Activated CD4-positive, alpha-beta T cell treated with anti-CD3 and anti-CD28 coated beads for 4 hours (primary cell): ENCODE measurements at regions not wholly inside any gene's neighbourhood (a gene's known extent, or its start where the extent isn't known, plus 50 kb on each side); places are given as distances from the start of the nearest gene placed in this dataset.
"Not testable (repeated sequence)": the region's sequence is repeated elsewhere in the genome, so short reads cannot be mapped to it uniquely, and the experiment has no call there.

Experiments
- DNase-seq, 2 donors: peaks; one replicate each; pipeline ENCODE4 v3.0.0-alpha.2; 2020

DNA sequence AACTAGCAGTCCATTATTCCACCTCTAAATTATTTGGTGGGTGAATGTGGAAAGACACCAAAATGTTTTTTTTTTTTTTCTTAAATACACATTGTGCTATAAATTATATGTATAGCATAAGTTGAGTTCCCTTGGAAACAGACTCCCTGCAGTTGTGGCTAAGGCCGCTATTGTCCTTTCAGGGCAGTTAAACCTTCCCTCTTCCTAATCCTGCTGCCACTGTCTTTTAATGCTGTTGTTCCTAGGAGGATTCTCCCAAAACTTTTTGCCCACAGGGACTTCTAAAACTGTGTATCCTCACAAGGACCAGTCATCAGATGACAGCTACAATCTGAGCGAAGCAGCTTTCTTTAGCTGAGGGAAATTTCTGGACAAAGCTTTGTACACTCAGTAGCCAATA is 478.9 kb upstream of the CHORDC1 start:
- no peak for DNase-seq

DNA sequence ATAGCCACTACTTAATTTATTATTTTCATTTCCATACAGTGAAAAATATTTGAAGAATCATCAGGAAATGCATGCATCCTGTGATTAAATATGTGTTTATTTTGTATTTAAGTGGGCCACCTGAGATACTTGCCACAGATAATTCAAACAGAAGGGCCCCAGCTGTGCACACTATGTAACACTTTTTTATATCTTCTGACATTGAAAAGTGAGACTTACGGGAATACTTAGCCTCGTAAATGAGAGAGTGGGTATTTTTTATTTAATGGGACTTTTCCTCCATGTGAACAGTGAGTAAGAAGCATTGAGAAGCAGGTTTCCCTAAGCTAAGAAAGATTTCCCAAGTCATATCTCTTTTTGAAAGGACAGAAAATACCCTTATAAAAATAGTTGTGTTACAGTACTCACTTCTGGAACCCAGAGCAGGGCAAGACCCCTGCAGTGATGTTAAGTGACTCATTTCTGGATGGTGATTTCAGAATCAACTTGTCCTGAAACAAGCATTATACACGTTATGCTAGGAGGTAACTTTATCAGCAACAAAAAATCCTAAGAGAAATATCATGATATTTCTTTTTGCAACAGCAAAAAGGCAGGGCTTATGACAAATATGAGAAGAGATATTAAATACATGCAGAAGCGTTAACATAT is 478.1 kb upstream of the CHORDC1 start:
- no peak for DNase-seq

DNA sequence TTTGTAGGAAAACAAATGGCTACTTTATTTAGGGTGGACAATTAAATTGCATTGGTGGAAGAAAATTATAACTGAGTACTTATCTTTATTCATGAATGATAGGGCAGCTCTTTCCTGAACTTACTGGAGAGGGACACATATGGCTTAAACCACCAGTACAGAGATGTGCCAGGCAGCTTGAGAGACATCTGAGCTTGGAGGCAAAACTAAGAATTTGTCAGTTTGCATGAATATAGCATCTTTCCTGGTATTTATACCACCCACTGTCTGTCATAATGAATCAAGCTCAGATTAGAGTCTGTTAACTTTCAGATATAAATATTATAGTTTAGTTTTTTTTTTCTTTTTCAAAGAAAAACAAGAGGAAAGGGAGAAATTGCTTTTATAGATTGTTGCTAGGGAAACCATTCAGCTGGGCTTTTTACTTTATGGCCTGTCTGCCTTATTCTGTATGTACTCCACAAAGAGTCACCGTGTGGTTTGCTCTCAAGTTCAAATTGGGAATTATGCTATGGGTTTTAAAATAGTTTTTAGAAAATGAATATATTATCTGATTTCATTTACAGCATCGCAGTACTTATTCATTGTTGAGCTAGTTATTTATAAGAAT is 477.0 kb upstream of the CHORDC1 start:
- DNase-seq, result no peak

DNA sequence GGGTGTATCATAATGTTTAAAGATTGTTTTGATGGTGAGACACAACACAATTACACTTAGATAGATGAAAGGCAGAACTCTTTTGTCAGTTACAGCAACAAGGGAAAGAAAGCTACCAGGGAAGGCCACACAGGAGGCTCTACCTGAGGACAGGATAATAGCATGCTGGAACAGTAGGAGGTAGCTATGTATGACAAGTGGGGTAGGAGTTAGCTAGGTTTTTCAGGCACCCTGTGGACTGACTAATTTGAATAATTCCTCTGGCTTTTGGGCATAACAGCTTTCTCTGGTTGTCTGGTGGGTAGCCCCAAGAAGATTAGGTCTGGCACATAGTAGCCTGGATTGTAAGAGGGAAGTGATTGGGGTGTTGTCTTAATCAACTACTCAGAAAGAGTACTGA is 475.4 kb upstream of the CHORDC1 start:
- no peak for DNase-seq

DNA sequence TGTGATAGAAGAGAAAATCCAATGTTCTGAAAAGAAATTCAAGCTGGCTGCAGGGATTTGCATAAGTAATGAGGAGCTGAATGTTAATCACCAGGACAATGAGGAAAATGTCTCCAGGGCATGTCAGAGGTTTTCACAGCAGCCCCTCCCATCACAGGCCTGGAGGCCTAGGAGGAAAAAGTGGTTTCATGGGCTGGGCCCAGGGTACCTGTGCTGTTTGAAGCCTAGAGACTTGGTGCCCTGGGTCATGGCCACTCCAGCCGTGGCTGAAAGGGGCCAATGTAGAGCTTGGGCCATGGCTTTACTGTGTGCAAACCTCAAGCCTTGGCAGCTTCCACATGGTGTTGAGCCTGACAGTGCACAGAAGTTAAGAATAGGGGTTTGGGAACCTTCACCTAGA is 452.6 kb upstream of the CHORDC1 start:
- not testable (repeated sequence) for DNase-seq

DNA sequence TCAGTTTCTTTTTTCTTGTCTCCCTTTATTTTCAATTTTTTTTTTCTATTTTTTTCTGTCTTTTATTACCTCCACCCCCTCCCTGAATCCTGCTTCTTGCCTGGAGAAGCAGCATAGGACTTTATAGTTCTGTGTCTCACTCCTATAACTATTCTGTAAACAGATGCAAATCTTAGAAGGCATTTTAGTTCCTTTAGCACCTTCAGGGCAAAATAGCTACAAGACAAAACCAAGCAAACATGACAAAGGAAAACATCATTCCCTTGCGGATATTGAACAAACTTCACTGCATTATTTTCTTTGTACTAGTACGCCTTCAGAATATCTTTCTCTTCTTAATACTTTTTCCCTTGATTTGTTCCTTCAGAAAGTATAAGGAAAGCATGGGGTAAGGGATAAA is 446.2 kb upstream of the CHORDC1 start:
- no peak for DNase-seq

DNA sequence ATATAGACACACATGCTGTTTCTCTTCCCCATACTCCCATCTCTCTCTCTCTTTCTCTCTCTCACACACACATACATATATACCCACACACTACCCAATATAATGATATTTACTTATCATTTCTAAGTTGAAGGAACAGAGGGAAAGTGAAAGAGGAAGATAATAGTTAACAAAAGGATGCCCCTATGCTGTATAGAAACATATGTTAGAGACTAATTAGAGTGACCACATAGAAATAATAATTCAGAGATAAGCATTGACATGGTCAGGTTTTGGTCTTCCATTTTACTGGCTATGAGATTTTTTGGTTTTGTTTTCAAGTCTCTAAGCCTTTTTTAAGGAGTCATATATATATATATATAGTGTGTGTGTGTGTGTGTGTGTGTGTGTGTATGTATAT is 445.7 kb upstream of the CHORDC1 start:
- DNase-seq, result no peak

DNA sequence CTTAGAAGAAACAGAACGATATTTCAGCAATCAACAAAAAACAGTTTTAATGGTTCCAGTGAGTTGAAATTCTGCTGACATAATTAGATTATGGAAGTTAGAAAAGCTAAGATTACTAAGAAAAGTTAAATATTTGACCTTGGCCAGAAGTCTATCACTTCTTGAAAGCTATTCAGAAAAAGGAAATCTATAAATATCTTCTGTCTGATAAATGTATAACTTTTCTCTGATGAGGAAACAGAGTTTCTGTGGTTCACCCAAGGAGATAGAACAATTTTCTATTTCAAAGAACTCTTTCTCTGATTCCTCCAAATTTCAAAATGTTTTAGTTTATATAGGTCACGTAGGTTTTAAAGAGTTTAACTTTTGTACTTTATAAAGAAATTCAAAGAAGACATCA is 438.4 kb upstream of the CHORDC1 start:
- DNase-seq, result no peak

DNA sequence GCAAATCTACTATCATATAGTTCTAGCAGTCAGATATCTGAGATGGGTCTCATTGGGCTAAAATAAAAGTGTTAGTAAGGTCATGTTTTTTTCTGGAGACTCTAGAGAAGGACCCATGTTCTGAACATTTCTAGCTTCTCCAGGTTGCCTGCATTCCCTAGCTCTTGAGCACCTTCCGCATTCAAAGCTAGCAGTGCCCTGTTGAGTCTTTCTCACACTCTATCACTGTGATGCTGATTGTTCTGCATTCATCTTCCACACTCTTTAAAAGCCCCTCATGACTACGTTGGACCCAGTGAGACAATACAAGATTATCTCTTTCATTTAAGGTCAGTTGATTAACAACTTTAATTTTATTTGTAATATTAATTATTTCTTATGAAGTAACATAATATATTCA is 433.3 kb upstream of the CHORDC1 start:
- no peak for DNase-seq

DNA sequence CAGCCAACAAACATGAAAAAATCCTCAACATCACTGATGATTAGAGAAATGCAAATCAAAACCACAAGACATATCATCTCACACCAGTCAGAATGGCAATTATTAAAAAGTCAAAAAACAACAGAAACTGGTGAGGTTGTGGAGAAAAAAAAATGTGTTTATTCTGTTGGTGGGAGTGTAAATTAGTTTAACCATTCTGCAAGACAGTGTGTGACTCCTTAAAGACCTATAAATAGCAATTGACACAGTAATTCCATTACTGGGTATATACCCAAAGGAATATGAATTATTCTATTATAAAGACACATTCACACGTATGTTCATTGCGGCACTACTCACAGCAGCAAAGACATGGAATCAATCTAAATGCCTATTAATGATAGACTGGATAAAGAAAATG is 427.3 kb upstream of the CHORDC1 start:
- DNase-seq, result no peak

DNA sequence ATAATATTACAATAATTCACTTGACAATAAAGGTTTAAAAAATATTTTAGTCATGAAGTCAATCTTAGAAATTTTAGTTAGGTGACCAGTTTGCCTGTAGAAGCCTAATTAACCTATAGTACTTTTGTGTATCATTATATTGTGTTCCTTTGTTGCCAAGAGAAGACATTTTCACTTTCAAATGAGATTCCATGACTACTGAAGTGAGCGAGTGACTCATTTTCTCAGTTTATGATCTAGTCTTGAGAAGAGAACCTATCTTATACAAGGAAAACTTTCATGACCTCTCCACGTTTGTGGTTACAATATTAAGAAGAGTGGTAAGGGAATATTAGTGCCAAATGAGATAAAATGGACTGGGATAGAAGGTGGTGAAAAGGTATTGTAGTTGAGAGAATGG is 423.9 kb upstream of the CHORDC1 start:
- no peak for DNase-seq

DNA sequence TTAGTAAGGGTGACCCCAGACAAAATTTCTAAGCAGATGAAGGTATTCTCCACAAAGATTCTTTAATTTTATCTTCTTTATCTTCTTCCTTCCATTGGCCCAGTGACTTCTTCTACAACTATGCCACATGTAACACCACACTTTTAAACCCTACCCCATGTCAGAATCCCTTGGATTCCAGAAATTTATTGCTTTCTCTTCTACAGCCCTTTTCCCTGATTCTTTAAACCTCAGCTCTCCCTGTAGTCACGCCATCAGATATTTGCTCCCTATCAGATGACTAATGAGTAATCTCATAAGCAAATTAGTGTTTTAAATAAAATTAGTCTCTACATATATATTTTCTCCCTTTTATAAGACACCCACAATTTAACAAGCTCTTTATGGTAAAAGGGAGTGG is 423.4 kb upstream of the CHORDC1 start:
- DNase-seq, result no peak

DNA sequence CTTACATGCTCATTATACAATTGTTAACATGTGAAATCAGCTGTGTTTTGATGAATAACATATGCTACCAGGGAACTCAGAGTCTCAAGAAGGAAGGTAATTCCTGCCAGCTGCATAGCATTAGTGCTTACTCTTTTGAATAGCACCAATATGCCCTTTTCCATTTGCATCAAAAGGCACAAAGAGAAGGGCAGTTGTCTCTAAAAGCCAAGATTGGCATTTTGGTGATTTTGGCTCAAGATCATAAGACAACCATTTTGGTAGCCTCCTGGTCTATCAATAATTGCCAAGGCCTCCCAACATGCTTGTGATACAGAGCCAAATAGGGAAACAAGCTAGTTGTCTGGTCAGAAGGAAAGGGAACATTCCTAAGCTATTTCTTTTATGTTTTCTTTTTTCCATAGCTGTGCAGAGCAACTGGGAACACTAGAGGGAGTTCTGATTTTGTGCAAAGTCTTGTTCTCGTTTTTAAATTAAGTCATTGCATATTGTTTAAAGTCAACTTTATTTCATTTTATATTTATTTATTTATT is 416.7 kb upstream of the CHORDC1 start:
- DNase-seq, result no peak

DNA sequence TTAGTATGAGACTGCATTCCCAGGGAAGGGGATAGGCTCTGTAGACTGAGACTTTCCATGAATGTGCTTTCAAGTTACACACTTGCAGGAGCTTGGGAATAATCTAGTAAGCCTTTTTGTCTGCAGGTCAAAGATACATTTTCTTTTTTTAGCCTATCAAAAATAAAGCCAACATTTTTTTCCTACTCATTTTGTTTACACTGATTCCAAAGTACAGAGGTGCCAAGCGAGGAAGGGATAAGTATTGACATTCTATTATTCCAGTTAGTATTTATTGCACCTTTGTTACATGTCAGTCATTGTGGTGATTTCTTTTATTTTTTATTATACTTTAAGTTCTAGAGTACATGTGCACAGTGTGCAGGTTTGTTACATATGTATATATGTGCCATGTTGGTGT is 413.0 kb upstream of the CHORDC1 start:
- no peak for DNase-seq

DNA sequence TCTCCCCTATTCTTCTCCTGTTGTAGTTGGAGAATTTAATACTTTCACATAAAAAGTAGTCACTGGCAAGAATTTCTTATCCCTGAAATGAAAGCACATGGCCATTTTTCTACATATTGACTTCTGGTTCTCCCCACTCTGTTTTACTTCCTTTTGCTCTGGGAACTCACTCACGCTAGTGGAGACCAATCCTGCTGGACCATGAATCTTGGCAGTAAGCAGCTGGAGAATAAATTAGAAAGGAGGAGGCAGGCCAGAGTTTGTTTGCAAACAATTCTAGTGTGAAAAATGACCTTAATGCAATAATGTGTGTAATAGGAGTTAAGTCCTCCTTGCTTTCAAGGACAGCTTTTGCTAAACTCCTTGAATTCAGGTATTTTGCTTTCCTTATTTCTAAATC is 412.3 kb upstream of the CHORDC1 start:
- DNase-seq, result no peak

DNA sequence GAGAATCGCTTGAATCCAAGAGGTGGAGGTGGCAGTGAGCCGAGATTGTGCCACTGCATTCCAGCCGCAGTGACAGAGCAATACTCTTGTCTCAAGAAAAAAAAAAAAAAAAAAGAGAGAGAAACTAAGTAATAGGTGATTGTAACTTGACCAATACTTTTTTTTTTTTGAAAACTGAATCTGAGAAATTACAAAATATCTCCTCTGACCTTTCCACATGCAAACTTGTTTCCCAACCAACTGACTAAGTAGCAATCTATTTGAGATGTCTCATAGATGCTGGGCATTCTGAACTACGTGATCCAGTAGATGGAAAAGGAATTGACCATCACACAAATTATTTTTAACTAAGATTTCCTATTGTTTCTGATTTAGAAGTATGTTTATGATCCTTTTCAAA is 407.3 kb upstream of the CHORDC1 start:
- DNase-seq, result no peak

DNA sequence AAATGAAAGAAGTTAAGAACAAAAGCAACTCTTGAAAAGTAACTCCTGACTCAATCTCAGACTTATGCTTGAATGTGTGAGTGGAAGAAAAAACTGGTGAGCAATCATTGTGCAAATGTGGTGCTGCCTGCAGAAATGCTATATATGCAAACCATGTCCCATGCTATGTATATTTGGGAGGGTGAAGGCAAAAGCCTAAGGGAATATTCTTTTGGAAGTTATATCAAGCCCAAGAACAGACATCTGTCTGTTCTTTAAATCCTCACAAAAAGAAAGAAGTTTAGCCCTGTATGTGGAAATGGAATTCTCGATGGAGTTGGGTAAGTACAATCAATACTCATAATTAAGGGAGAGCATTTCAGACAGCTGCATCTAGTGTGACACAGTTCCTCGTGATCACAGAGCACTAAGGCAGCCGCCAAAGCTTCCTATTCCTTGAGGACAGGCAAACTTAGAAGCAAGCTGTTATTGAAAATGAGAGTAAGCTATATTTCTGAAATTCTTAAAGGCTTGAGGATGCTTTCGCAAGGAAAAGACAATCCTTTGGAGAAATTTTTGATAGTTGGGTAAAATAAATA is 406.5 kb upstream of the CHORDC1 start:
- no peak for DNase-seq

DNA sequence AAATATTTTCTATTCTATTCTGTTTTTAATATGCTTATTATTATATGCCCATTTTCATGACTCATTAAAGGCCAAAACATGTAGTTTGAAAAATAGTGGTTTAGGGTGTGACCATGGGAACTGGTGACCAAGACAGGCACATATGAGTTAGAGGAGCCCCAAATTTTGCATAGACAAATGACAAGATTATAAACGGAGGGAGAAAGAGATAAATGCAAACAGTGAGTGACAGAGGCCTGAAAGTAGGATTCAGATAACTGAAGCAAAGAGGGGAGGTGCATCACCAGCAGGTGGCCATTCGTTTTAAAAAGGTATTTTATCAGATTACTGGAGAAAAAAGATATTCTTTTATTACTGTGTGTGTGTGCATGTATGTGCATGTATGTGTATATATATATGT is 391.5 kb upstream of the CHORDC1 start:
- no peak for DNase-seq

DNA sequence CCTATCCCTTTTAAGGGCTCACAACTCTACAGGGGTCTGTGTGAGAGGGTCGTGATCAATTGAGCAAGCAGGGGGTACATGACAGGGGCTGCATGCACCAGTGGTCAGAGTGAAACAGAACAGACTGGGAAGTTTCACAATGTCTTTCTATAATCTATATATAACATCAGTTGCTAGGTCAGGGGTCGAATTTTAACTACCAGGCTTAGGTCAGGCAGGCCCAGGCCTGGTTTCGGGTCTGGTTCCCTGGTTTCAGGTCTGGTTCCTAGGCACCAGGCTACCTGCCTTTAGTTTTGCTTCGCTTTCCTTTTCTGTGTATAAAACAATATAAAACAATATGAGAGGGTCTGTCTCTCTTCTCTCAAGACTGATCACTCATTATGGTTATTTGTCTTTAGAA is 390.2 kb upstream of the CHORDC1 start:
- not testable (repeated sequence) for DNase-seq

DNA sequence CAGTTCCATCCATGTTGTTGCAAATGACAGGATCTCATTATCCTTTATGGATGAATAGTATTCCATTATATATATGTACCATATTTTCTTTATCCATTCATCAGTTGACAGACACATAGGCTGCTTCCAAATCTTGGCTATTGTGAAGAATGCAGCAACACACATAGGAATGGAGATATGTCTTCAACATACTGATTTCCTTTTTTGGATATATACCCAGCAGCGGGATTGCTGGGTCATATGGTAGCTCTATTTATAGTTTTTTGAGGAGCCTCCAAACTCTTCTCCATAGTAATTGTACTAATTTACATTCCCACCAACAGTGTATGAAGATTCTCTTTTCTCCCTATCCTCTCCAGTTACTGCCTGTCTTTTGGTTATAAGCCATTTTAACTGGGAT is 383.9 kb upstream of the CHORDC1 start:
- no peak for DNase-seq

DNA sequence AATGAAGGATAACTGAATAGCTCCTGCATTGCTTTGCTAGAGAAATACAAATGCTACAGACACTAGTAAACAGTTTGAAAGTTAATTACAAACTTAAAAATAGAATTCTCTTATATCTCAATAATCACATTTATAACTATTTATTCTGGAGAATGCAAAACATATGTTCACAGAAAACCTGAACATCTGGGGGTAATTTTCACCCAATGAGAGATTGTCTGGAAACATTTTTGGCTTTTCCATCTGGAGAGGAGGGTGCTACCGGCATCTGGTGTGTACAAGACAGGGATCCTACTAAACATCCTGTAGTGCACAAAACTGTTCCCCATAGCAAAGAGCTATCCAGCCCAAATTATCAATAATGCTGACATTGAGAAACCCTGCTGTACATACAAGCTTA is 378.4 kb upstream of the CHORDC1 start:
- DNase-seq, result no peak

DNA sequence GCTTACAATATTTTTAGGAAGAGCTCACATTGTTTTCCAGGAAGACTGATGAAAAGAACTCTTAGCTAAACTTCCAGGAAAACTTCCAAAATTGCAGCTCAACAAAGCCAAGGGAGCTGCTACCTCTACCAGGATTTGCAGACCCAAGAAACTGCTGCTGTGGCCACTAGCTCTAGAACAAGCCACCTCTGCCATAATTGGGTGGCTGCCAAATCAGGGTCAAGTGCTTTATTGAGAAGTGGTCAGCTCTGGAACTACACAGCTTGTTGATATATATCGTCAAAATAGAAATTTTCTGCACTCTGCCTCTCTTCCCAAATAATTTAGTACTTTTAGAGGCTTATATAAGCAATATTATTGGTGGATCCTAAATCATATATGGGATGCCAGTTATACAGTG is 371.8 kb upstream of the CHORDC1 start:
- DNase-seq, result no peak

DNA sequence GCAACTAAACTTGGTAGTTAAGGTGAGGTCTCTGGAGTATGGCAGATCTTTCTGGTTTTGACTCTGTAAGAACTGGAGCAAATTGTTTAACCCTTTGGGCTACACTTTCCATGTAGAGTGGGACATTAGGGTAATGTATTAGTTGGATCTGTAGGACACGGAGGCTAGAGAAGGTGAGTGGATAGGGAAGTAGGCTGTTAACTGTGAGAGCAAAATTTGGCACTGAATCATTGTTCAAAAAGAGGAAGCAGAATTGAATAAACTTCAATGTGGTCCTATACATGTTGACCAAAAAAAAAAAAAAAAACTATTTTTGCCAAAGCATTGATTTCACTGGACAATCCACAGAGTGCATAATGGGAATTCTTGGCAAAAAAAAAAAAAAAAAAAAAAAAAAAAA is 370.2 kb upstream of the CHORDC1 start:
- no peak for DNase-seq

DNA sequence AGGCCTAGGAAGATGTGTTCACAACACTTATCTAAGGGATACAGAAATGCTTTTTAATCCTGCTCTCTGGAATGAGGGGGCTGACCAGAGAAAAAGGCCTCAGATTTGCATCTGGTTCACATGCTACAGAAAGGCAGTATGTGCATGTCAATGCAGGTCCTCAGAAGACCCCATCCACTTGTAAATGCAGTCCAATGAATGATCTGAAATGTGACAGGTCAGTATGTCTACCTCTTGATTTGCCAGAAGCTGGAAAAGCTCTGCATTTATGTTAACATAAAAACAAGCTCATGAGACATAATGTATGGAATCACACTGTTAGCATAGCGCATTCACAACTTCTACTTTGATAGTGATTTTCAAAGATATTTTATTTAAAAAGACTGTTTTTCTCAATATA is 367.4 kb upstream of the CHORDC1 start:
- no peak for DNase-seq

DNA sequence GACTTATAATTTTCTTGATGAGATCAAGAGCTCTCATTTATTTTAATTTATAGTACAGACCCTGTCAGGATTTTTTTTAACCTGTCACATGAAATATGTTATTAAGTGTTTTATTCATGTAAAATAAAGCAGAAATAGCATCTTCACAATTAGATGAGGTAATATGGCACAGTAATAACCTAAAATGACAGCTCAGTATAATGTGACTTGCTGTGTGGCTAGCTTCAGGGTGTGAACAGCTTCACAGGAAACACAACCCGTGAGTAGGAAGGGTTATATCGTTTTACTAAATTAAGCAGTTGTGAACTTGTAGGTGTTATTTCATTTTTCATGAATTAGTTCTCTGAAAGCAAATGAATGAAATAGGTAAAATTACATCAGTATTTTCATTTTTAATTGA is 366.9 kb upstream of the CHORDC1 start:
- DNase-seq, result no peak
